IMR-90 (cell line): ENCODE measurements at regions not wholly inside any gene's neighbourhood (a gene's known extent, or its start where the extent isn't known, plus 50 kb on each side); places are given as distances from the start of the nearest gene placed in this dataset.

Experiments
- ATAC-seq: fragments of 200-7000 bp; cut with Tn5 transposase; 2 replicates; pipeline ENCODE4 v1.9.1; 2020; ENCODE audit warnings: low read depth, mild to moderate bottlenecking, moderate library complexity
- BruUV-seq: library from RNA; stranded (reverse); fragments of 400-500 nt; replicated peaks from 2 replicates; lab custom pipeline; 2021; lab: Mats Ljungman, UMichigan
- CTCF ChIA-PET: fragments of 300-600 bp; formaldehyde crosslinking; extraction: SDS; loops from one replicate; lab custom pipeline; 2021; ENCODE audit warnings: antibody characterized with exemption; lab: Yijun Ruan, JAX
- POLR2A ChIA-PET: fragments of 300-600 bp; sonication (Branson Sonifier 250); formaldehyde crosslinking; loops from one replicate; lab custom pipeline; 2022; ENCODE audit warnings: antibody characterized with exemption; ENCODE audit not compliant: unreplicated experiment; lab: Charles Lee
- DNase-seq: peaks from one replicate; pipeline ENCODE4 v3.0.0; 2013
- H2AFZ ChIP-seq: replicated peaks from 2 replicates; pipeline ENCODE3; 2013; ENCODE audit warnings: low read length, mild to moderate bottlenecking; ENCODE audit not compliant: poor library complexity
- H2AK5ac ChIP-seq: 2 replicates; pipeline ENCODE4 v1.6.1; 2013; ENCODE audit warnings: low read depth, low read length, inconsistent platforms
- H2AK9ac ChIP-seq: replicated peaks from 2 replicates; pipeline ENCODE3; 2013; ENCODE audit warnings: mild to moderate bottlenecking, low read depth, low read length, moderate library complexity; ENCODE audit not compliant: poor library complexity
- H2BK120ac ChIP-seq: 2 replicates; pipeline ENCODE4 v1.6.1; 2013; ENCODE audit warnings: low read depth, low read length, inconsistent platforms
- H2BK15ac ChIP-seq: 3 replicates; pipeline ENCODE4 v1.6.1; 2013; ENCODE audit warnings: low read depth, low read length, inconsistent platforms
- H2BK20ac ChIP-seq: 2 replicates; pipeline ENCODE4 v1.6.1; 2013; ENCODE audit warnings: low read depth, mild to moderate bottlenecking, inconsistent platforms, low read length, moderate library complexity
- H2BK5ac ChIP-seq: 2 replicates; pipeline ENCODE4 v1.6.1; 2013; ENCODE audit warnings: mild to moderate bottlenecking, low read depth, low read length, inconsistent platforms; ENCODE audit not compliant: poor library complexity, severe bottlenecking
- H3K14ac ChIP-seq: replicated peaks from 2 replicates; pipeline ENCODE4 v1.6.1; 2013; ENCODE audit warnings: low read depth, low read length, inconsistent platforms
- H3K18ac ChIP-seq: 2 replicates; pipeline ENCODE4 v1.6.1; 2013; ENCODE audit warnings: low read depth, low read length, control low read depth
- H3K23ac ChIP-seq: 2 replicates; pipeline ENCODE4 v1.6.1; 2013; ENCODE audit warnings: low read depth, low read length, inconsistent platforms
- H3K27ac ChIP-seq: 2 replicates; pipeline ENCODE4 v1.5.1; 2013; ENCODE audit warnings: mild to moderate bottlenecking, control low read depth, low read length; ENCODE audit not compliant: insufficient read depth
- H3K27me3 ChIP-seq: 2 replicates; pipeline ENCODE4 v1.6.1; 2013; ENCODE audit warnings: low read length; ENCODE audit not compliant: control insufficient read depth, insufficient read depth
- H3K36me3 ChIP-seq: 2 replicates; pipeline ENCODE4 v1.6.1; 2013; ENCODE audit warnings: low read length, mixed read lengths; ENCODE audit not compliant: control insufficient read depth, insufficient read depth
- H3K4ac ChIP-seq: 2 replicates; pipeline ENCODE4 v1.6.1; 2013; ENCODE audit warnings: low read depth, low read length, inconsistent platforms
- H3K4me1 ChIP-seq: 2 replicates; pipeline ENCODE4 v1.6.1; 2013; ENCODE audit warnings: low read length, mixed read lengths; ENCODE audit not compliant: control insufficient read depth, insufficient read depth
- H3K4me2 ChIP-seq: 2 replicates; pipeline ENCODE4 v1.6.1; 2013; ENCODE audit warnings: low read depth, mild to moderate bottlenecking, control low read depth, low read length, moderate library complexity
- H3K4me3 ChIP-seq: 2 replicates; pipeline ENCODE4 v1.5.1; 2013; ENCODE audit warnings: low read depth, mild to moderate bottlenecking, control low read depth, low read length, moderate library complexity; ENCODE audit not compliant: insufficient read depth
- H3K56ac ChIP-seq: 2 replicates; pipeline ENCODE4 v1.6.1; 2013; ENCODE audit warnings: low read length, inconsistent platforms; ENCODE audit not compliant: insufficient read depth; ENCODE audit errors: extremely low read depth
- H3K79me1 ChIP-seq, 2 experiments: 2 replicates each; pipeline ENCODE4 v1.6.1; 2013; ENCODE audit warnings: low read length in 2 of 2, inconsistent platforms in 1 of 2, low read depth in 1 of 2
- H3K9ac ChIP-seq: 2 replicates; pipeline ENCODE4 v1.6.1; 2013; ENCODE audit warnings: low read depth, low read length, control low read depth
- H3K9me1 ChIP-seq: 2 replicates; pipeline ENCODE4 v1.6.1; 2013; ENCODE audit warnings: low read length, inconsistent platforms; ENCODE audit not compliant: insufficient read depth
- H3K9me3 ChIP-seq: 2 replicates; pipeline ENCODE4 v1.6.1; 2013; ENCODE audit warnings: low read length; ENCODE audit not compliant: control insufficient read depth, insufficient read depth
- H4K20me1 ChIP-seq: 2 replicates; pipeline ENCODE4 v1.6.1; 2013; ENCODE audit warnings: low read length, inconsistent platforms; ENCODE audit not compliant: insufficient read depth
- H4K5ac ChIP-seq: 2 replicates; pipeline ENCODE4 v1.6.1; 2013; ENCODE audit warnings: mild to moderate bottlenecking, low read depth, low read length, control low read depth
- H4K8ac ChIP-seq, 2 experiments: 2 replicates each; pipeline ENCODE4 v1.6.1; 2013; ENCODE audit warnings: low read depth in 2 of 2, low read length in 2 of 2, control low read depth in 1 of 2, inconsistent platforms in 1 of 2
- H4K91ac ChIP-seq: 2 replicates; pipeline ENCODE4 v1.6.1; 2013; ENCODE audit warnings: low read depth, low read length, inconsistent platforms; ENCODE audit not compliant: insufficient read depth
- BHLHE40 ChIP-seq: fragments of 150-350 bp; IDR thresholded peaks from 2 replicates; pipeline ENCODE4 v1.6.1; 2016; ENCODE audit warnings: mild to moderate bottlenecking, low read depth, low read length
- CHD1 ChIP-seq: IDR thresholded peaks from 2 replicates; pipeline ENCODE4 v1.6.1; 2012; ENCODE audit warnings: low read depth, low read length, improper control_type of control experiment
- FOS ChIP-seq: fragments of 150-350 bp; IDR thresholded peaks from 2 replicates; pipeline ENCODE4 v1.6.1; 2016; ENCODE audit warnings: low read depth, low read length
- MAFK ChIP-seq: IDR thresholded peaks from 2 replicates; pipeline ENCODE4 v1.6.1; 2012; ENCODE audit warnings: low read depth, low read length, improper control_type of control experiment
- RCOR1 ChIP-seq: IDR thresholded peaks from 2 replicates; pipeline ENCODE4 v1.6.1; 2012; ENCODE audit warnings: mild to moderate bottlenecking, low read length, improper control_type of control experiment; ENCODE audit not compliant: insufficient replicate concordance
- SMC3 ChIP-seq: fragments of 150-350 bp; IDR thresholded peaks from 2 replicates; pipeline ENCODE4 v1.6.1; 2016; ENCODE audit warnings: low read depth, mild to moderate bottlenecking, antibody characterized with exemption, low read length, moderate library complexity
- WGBS, 2 experiments: methylation state at CpG; one replicate each; pipeline versions ENCODE4 v1.1.5 to v1.1.7; 2013; ENCODE audit warnings: missing lambda C conversion rate in 2 of 2; ENCODE audit not compliant: insufficient read length in 1 of 2; ENCODE audit errors: extremely low coverage in 2 of 2; 5-methylcytosine and 5-hydroxymethylcytosine counted together
- dilution Hi-C: fragments of 300-500 bp; cut with HindIII; formaldehyde crosslinking; loops from one replicate; pipeline ENCODE4 v1.14.3; 2018; ENCODE audit warnings: low sequenced_read_pairs; ENCODE audit not compliant: unreplicated experiment
- in situ Hi-C: fragments of 300-500 bp; cut with MboI; formaldehyde crosslinking; loops from 3 replicates; pipeline ENCODE4 v1.14.3; 2019; ENCODE audit warnings: low sequenced_read_pairs, inconsistent platforms, mixed read lengths
- intact Hi-C: fragments of 100-400 bp; cut with micrococcal nuclease; formaldehyde crosslinking; loops from 2 replicates; pipeline ENCODE4 v1.10.0; 2022
- TF ChIP-seq, protein P1 (sequence below): fragments of 150-350 bp; IDR thresholded peaks from 2 replicates; pipeline ENCODE4 v1.6.1; 2017; ENCODE audit warnings: mild to moderate bottlenecking, antibody characterized with exemption, low read length, low read depth

DNA sequence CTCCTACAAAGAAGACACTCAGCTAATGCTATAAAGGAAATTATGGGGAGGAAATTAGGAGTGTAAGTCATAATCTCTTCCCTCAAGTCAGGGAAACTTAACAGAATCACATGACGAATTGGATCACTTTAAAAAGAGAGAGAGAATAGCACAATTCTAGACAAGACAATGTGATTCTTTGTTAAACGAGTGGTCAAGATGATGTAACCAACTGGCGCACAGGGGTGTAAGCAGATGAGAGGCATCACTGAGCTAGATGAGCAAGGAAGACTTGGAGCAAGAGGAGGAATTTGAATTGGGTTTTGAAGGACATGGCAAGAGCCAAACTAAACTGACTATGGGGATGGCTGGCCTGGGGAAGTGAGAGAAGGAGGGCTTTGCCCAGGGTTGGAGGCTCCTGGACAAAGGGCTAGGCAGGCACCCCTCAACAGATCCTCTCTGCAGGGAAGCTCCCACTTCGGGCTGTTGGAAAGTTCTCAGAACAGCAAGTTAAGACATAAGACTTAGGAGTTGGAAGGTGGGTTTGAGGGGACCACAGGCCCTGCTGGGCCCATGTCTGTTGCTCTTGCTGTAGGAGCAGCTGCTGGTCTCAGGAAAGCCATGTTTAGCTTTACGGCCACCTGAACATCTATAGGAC is 123.9 kb upstream of the GRIK3 start:
- WGBS, 2 experiments = 72% methylated on average over 2 of the region's 5 CpGs; no CpG with 5 or more reads in 1 of the 2 experiments
- POLR2A ChIA-PET = no interaction called here

More for the DNA sequence above, 123.9 kb upstream of the GRIK3 start:
- dilution Hi-C loops (no loop called here), intact Hi-C loops (no loop called here), in situ Hi-C loops (no loop called here)
- Histone ChIP-seq H3K79me1 (no peaks in the 10 kb centered on the region), H3K4ac (no peak overlapping the region), H4K8ac (no peak overlapping the region), H4K20me1 (no peaks in the 10 kb centered on the region), H3K27ac (no peak overlapping the region), H3K9me1 (no peaks in the 10 kb centered on the region), H3K18ac (no peak overlapping the region), H2BK120ac (no peak overlapping the region), H3K36me3 (no peaks in the 10 kb centered on the region), H2BK20ac (no peak overlapping the region), H2BK15ac (no peak overlapping the region), H3K14ac (no peak overlapping the region), H3K27me3 (no peaks in the 10 kb centered on the region), H2AK9ac (no peak overlapping the region), H2AK5ac (no peak overlapping the region), H3K4me3 (no peak overlapping the region), H2AFZ (no peak overlapping the region), H2BK5ac (no peak overlapping the region), H3K23ac (no peak overlapping the region), H3K4me1 (no peaks in the 10 kb centered on the region), H3K9ac (no peak overlapping the region), H4K91ac (no peak overlapping the region), H3K9me3 (no peaks in the 10 kb centered on the region; the same call in 1 of the 2 replicates), H4K5ac (no peak overlapping the region), H3K4me2 (no peak overlapping the region), H3K56ac (no peak overlapping the region)
- CTCF ChIA-PET = no interaction called here
- DNase-seq (no peak), ATAC-seq (no peak)
- BruUV-seq = no TSS peak
- no peak for TF ChIP-seq SMC3
- TF ChIP-seq FOS = no peak
- no peak for TF ChIP-seq RCOR1
- TF ChIP-seq BHLHE40 = no peak
- TF ChIP-seq CHD1 = no peak
- TF ChIP-seq MAFK = no peak
- TF ChIP-seq, protein P1, sequence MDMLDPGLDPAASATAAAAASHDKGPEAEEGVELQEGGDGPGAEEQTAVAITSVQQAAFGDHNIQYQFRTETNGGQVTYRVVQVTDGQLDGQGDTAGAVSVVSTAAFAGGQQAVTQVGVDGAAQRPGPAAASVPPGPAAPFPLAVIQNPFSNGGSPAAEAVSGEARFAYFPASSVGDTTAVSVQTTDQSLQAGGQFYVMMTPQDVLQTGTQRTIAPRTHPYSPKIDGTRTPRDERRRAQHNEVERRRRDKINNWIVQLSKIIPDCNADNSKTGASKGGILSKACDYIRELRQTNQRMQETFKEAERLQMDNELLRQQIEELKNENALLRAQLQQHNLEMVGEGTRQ = no peak
